K562 (cell line): ENCODE measurements at regions not wholly inside any gene's neighbourhood (a gene's known extent, or its start where the extent isn't known, plus 50 kb on each side); places are given as distances from the start of the nearest gene placed in this dataset.

Source experiments
- ATAC-seq: fragments of 200-7000 bp; cut with Tn5 transposase; 3 replicates; pipeline ENCODE4 v1.9.1; 2020; ENCODE audit warnings: moderate library complexity
- BruUV-seq: library from RNA; stranded (reverse); fragments of 400-500 nt; replicated peaks from 2 replicates; lab custom pipeline; 2021; lab: Mats Ljungman, UMichigan
- CTCF ChIA-PET: fragments of 300-600 bp; formaldehyde crosslinking; extraction: SDS; loops from one replicate; lab custom pipeline; 2021; ENCODE audit warnings: low intra/inter-chr PET ratio; lab: Yijun Ruan, JAX
- POLR2A ChIA-PET: fragments of 300-600, 350-650 bp; sonication (Branson Sonifier 250); formaldehyde crosslinking; extraction: SDS; loops from one replicate; lab custom pipeline; 2021; ENCODE audit warnings: antibody characterized with exemption, inconsistent platforms; lab: Yijun Ruan, JAX
- DNase-seq, 4 experiments: peaks; one replicate each; pipeline versions ENCODE4 v3.0.0 to v3.0.0-alpha.2; 2011 to 2018; ENCODE audit warnings: low spot score in 3 of 4, mixed read lengths in 3 of 4; ENCODE audit errors: extremely low read depth in 1 of 4
- FAIRE-seq: peaks from 2 replicates; lab custom pipeline; 2011; peaks lifted over from hg19 to GRCh38; lab: Jason Lieb, UNC
- H2AFZ ChIP-seq: 2 replicates; pipeline ENCODE4 v1.6.0; 2011; ENCODE audit warnings: low read depth, low read length, control low read depth, inconsistent platforms
- H3K27ac ChIP-seq: fragments of 200-600 bp; 3 replicates; pipeline ENCODE4 v1.8.0; 2011; ENCODE audit warnings: low read depth, mild to moderate bottlenecking, control low read depth, inconsistent platforms, low read length, moderate library complexity, mixed read lengths; ENCODE audit errors: extremely low read depth
- H3K27me3 ChIP-seq, 2 experiments: fragments of 300-600 bp in 1 of 2; 2 replicates in 1 of 2; 3 replicates in 1 of 2; pipeline versions ENCODE4 v1.6.0 to v1.8.0; 2011; ENCODE audit warnings: inconsistent platforms in 2 of 2, low read length in 2 of 2, mild to moderate bottlenecking in 1 of 2, mixed read lengths in 1 of 2, moderate library complexity in 1 of 2; ENCODE audit not compliant: control insufficient read depth in 2 of 2, insufficient read depth in 2 of 2
- H3K36me3 ChIP-seq: fragments of 300-600 bp; 3 replicates; pipeline ENCODE4 v1.8.0; 2011; ENCODE audit warnings: mild to moderate bottlenecking, low read length, inconsistent platforms; ENCODE audit not compliant: control insufficient read depth, insufficient read depth
- H3K4me1 ChIP-seq, 2 experiments: fragments of 200-600 bp in 1 of 2; replicated peaks in 1 of 2; 2 replicates in 1 of 2; 3 replicates in 1 of 2; pipeline versions ENCODE4 v1.5.1 to v1.8.0; 2011; ENCODE audit warnings: inconsistent platforms in 2 of 2, low read length in 2 of 2, mild to moderate bottlenecking in 1 of 2, mixed read lengths in 1 of 2, moderate library complexity in 1 of 2; ENCODE audit not compliant: control insufficient read depth in 2 of 2, insufficient read depth in 2 of 2
- H3K4me2 ChIP-seq: 2 replicates; pipeline ENCODE4 v1.6.1; 2011; ENCODE audit warnings: low read length, control low read depth, inconsistent platforms, mixed read lengths; ENCODE audit not compliant: insufficient read depth
- H3K4me3 ChIP-seq: fragments of 200-600 bp; sonication (generic), shearing (Covaris generic); 2 replicates; pipeline ENCODE4 v1.5.1; 2016; ENCODE audit warnings: control low read depth, inconsistent platforms
- H3K79me2 ChIP-seq: fragments of 200-600 bp; 3 replicates; pipeline ENCODE4 v1.8.0; 2011; ENCODE audit warnings: low read length, inconsistent platforms; ENCODE audit not compliant: control insufficient read depth, insufficient read depth
- H3K9ac ChIP-seq, 2 experiments: 2 replicates each; pipeline versions ENCODE4 v1.6.0 to v1.6.1; 2011; ENCODE audit warnings: low read depth in 2 of 2, low read length in 2 of 2, control low read depth in 1 of 2, inconsistent platforms in 1 of 2, mild to moderate bottlenecking in 1 of 2, mixed read lengths in 1 of 2; ENCODE audit not compliant: insufficient read depth in 1 of 2
- H3K9me1 ChIP-seq: one replicate; pipeline ENCODE4 v1.6.0; 2011; ENCODE audit warnings: inconsistent platforms, mild to moderate bottlenecking, low read length, moderate library complexity; ENCODE audit not compliant: control insufficient read depth, insufficient read depth
- H3K9me3 ChIP-seq: replicated peaks from 2 replicates; pipeline ENCODE4 v1.5.1; 2011; ENCODE audit warnings: low read depth, low read length, inconsistent platforms; ENCODE audit not compliant: control insufficient read depth, insufficient read depth
- H4K20me1 ChIP-seq: replicated peaks from 2 replicates; pipeline ENCODE4 v1.6.1; 2011; ENCODE audit warnings: low read length, inconsistent platforms, mixed read lengths; ENCODE audit not compliant: control insufficient read depth, insufficient read depth
- ARNT ChIP-seq, 2 experiments: fragments of 450-650 bp; IDR thresholded peaks; 2 replicates each; pipeline ENCODE4 v1.6.1; 2016; ENCODE audit warnings: mild to moderate bottlenecking in 1 of 2
- BRF2 ChIP-seq: IDR thresholded peaks from 3 replicates; pipeline ENCODE4 v1.6.1; 2011; ENCODE audit warnings: borderline replicate concordance, mild to moderate bottlenecking; ENCODE audit not compliant: insufficient read length, insufficient read depth
- CBX3 ChIP-seq, 2 experiments: IDR thresholded peaks; 1 replicate in 1 of 2; 2 replicates in 1 of 2; pipeline ENCODE4 v1.6.1; 2012; ENCODE audit warnings: inconsistent platforms in 2 of 2, low read length in 2 of 2, borderline replicate concordance in 1 of 2, control low read depth in 1 of 2
- FOXJ2 ChIP-seq: fragments of 200-800 bp; sonication (Bioruptor generic); IDR thresholded peaks from 2 replicates; pipeline ENCODE4 v1.6.1; 2016; ENCODE audit warnings: missing genetic modification characterization, missing compliant biosample characterization
- GTF2E2 ChIP-seq: fragments of 200-800 bp; sonication (Bioruptor generic); IDR thresholded peaks from 2 replicates; pipeline ENCODE4 v1.6.1; 2016; ENCODE audit warnings: missing genetic modification characterization, missing compliant biosample characterization
- HDGF ChIP-seq: fragments of 450-650 bp; IDR thresholded peaks from 2 replicates; pipeline ENCODE4 v1.6.1; 2016
- HLTF ChIP-seq: fragments of 450-650 bp; IDR thresholded peaks from 2 replicates; pipeline ENCODE4 v1.6.1; 2016
- HMG20A ChIP-seq: fragments of 450-650 bp; formaldehyde crosslinking; conservative IDR thresholded peaks from 2 replicates; pipeline ENCODE4 v1.4.0; 2020; ENCODE audit warnings: mild to moderate bottlenecking, mixed read lengths
- HMG20B ChIP-seq: fragments of 250-450 bp; sonication (Bioruptor Pico); IDR thresholded peaks from 2 replicates; pipeline ENCODE4 v1.5.0; 2021; ENCODE audit warnings: mild to moderate bottlenecking
- JUN ChIP-seq, 2 experiments: sonication (generic) in 1 of 2; formaldehyde crosslinking in 1 of 2; IDR thresholded peaks; 2 replicates each; pipeline versions ENCODE4 v1.6.1 to v1.8.0; 2012 to 2022; ENCODE audit warnings: borderline replicate concordance in 2 of 2, mild to moderate bottlenecking in 2 of 2, improper control_type of control experiment in 1 of 2, low read depth in 1 of 2, low read length in 1 of 2, missing genetic modification reagents in 1 of 2
- KLF10 ChIP-seq: fragments of 250-450 bp; sonication (Bioruptor Pico); IDR thresholded peaks from 2 replicates; pipeline ENCODE4 v1.6.1; 2021; ENCODE audit warnings: matching md5 sums
- MIER1 ChIP-seq: fragments of 450-650 bp; IDR thresholded peaks from 2 replicates; pipeline ENCODE4 v1.6.1; 2016; ENCODE audit warnings: antibody characterized with exemption, mild to moderate bottlenecking, low read depth
- NR1H2 ChIP-seq: sonication (generic); formaldehyde crosslinking; IDR thresholded peaks from 2 replicates; pipeline ENCODE4 v1.4.0; 2020; ENCODE audit warnings: mild to moderate bottlenecking, missing genetic modification reagents
- PHF21A ChIP-seq: fragments of 450-650 bp; IDR thresholded peaks from 2 replicates; pipeline ENCODE4 v1.6.1; 2017; ENCODE audit warnings: low read depth, borderline replicate concordance
- PRPF4 ChIP-seq: fragments of 200-400 bp; formaldehyde crosslinking; IDR thresholded peaks from one replicate; pipeline ENCODE4 v1.6.1; 2017; ENCODE audit warnings: low read length, low read depth, mild to moderate bottlenecking; ENCODE audit not compliant: insufficient read depth, poor library complexity, severe bottlenecking
- RBM17 ChIP-seq: fragments of 200-400 bp; formaldehyde crosslinking; IDR thresholded peaks from 2 replicates; pipeline ENCODE4 v1.6.1; 2017; ENCODE audit warnings: low read depth, mild to moderate bottlenecking, low read length, borderline replicate concordance
- RNF2 ChIP-seq: sonication (generic); IDR thresholded peaks from 2 replicates; pipeline ENCODE4 v1.6.1; 2016
- XRCC3 ChIP-seq: fragments of 450-650 bp; IDR thresholded peaks from 2 replicates; pipeline ENCODE4 v1.6.1; 2017; ENCODE audit warnings: mild to moderate bottlenecking, moderate library complexity
- XRCC4 ChIP-seq: IDR thresholded peaks from one replicate; pipeline ENCODE4 v1.6.1; 2011; ENCODE audit not compliant: insufficient read depth, insufficient read length; ENCODE audit errors: extremely low read depth
- ZBTB5 ChIP-seq: fragments of 450-650 bp; IDR thresholded peaks from 2 replicates; pipeline ENCODE4 v1.6.1; 2017; ENCODE audit warnings: antibody characterized with exemption
- ZBTB7A ChIP-seq: IDR thresholded peaks from 2 replicates; pipeline ENCODE4 v1.6.1; 2011; ENCODE audit warnings: low read depth, mild to moderate bottlenecking, low read length, moderate library complexity, borderline replicate concordance; ENCODE audit not compliant: control insufficient read depth
- ZNF184 ChIP-seq: sonication (generic); formaldehyde crosslinking; IDR thresholded peaks from 2 replicates; pipeline ENCODE4 v1.5.0; 2020; ENCODE audit warnings: missing genetic modification reagents
- ZNF589 ChIP-seq: fragments of 200-800 bp; sonication (Bioruptor generic); IDR thresholded peaks from 2 replicates; pipeline ENCODE4 v1.6.1; 2016; ENCODE audit warnings: low read depth, missing genetic modification characterization, missing compliant biosample characterization
- ZNF780A ChIP-seq: fragments of 250-450 bp; sonication (Bioruptor Pico); IDR thresholded peaks from 2 replicates; pipeline ENCODE4 v1.5.0; 2021; ENCODE audit warnings: mild to moderate bottlenecking
- WGBS: fragments of 100-300 bp; shearing (Covaris generic); methylation state at CpG from one replicate; pipeline ENCODE4 v1.1.6; 2016; ENCODE audit warnings: low coverage, mixed read lengths; ENCODE audit not compliant: insufficient coverage; ENCODE audit errors: missing lambda C conversion rate; 5-methylcytosine and 5-hydroxymethylcytosine counted together
- in situ Hi-C: fragments of 300-500 bp; cut with MboI; formaldehyde crosslinking; loops from 4 replicates; pipeline ENCODE4 v1.15.0; 2018; ENCODE audit warnings: inconsistent platforms, mixed read lengths
- intact Hi-C: fragments of 100-400 bp; cut with micrococcal nuclease; formaldehyde crosslinking; loops from 2 replicates; pipeline ENCODE4 v1.14.2; 2022

- TF ChIP-seq GTF2E2 (tag) (no peak), RBM17 (no peak), HMG20A (no peak), KLF10 (no peak)
Observed at GRCh38 chr18:30406728-30407127, 635.8 kb downstream of the DSC3 start (continued).

GRCh38 chr18:30405038-30405437, 637.5 kb downstream of the DSC3 start:
- no peak overlapping the region for H3K9ac ChIP-seq
- H3K27ac ChIP-seq, result no peak overlapping the region
- intact Hi-C loops, result no loop called here
- no TSS peak for BruUV-seq
- no peaks in the 10 kb centered on the region for H3K79me2 ChIP-seq
- ChIA-PET CTCF (no interaction called here), POLR2A (no interaction called here)
- H4K20me1 ChIP-seq, result no peaks in the 10 kb centered on the region
- DNase-seq (no peak), FAIRE-seq (no peak), ATAC-seq (no peak)
- H3K9me3 ChIP-seq, result no peaks in the 10 kb centered on the region
- no peaks in the 10 kb centered on the region for H3K9me1 ChIP-seq
- no peaks in the 10 kb centered on the region for H3K36me3 ChIP-seq
- in situ Hi-C loops, result no loop called here
- no peak overlapping the region for H3K4me3 ChIP-seq
- H2AFZ ChIP-seq, result no peak overlapping the region
- 6% methylated on average over 1 of the region's 1 CpG for WGBS
- no peak overlapping the region for H3K4me2 ChIP-seq
- TF ChIP-seq MIER1 (no peak), ZBTB7A (no peak), HMG20B (CRISPR knock-in tag) (no peak), HLTF (no peak), PHF21A (no peak), ZNF780A (no peak), XRCC4 (no peak), ARNT (IDR thresholded peaks at IDR 0.05) (no peak), RNF2 (no peak), FOXJ2 (tag) (no peak), NR1H2 (no peak), HDGF (no peak), ZNF184 (CRISPR knock-in tag) (no peak), BRF2 (no peak), CBX3 (IDR thresholded peaks at IDR 0.05; ENCODE audit: borderline replicate concordance in 1 of 2, low read length in 2 of 2) (no peak), ZNF589 (no peak), XRCC3 (no peak), PRPF4 (no peak), ZBTB5 (no peak), JUN (IDR thresholded peaks at IDR 0.05; ENCODE audit: borderline replicate concordance, low read depth, low read length) (no peak), JUN (CRISPR knock-in tag; IDR thresholded peaks at IDR 0.05; ENCODE audit: borderline replicate concordance) (no peak)
- H3K27me3 ChIP-seq, result no peaks in the 10 kb centered on the region
- H3K4me1 ChIP-seq, result no peaks in the 10 kb centered on the region
